ENCODE measurements at regions not wholly inside any gene's neighbourhood (a gene's known extent, or its start where the extent isn't known, plus 50 kb on each side); places are given as distances from the start of the nearest gene placed in this dataset.

GRCh38 chr10:78980815-78981214 is 88.0 kb upstream of the ZMIZ1 start:
- CTCF ChIA-PET: interaction anchor here (1.4 kb wide), 2 partner anchors 16 to 679 kb away, joined by 3 read pairs; no protein-coding TSS in a partner anchor
- 91% methylated on average over 4 of the region's 5 CpGs for WGBS (ENCODE audit: low lambda C conversion rate)

GRCh38 chr10:78981257-78981969 is 87.4 kb upstream of the ZMIZ1 start:
- Histone ChIP-seq H3K4me1 (ENCODE audit: control insufficient read depth in 1 of 2, insufficient read depth in 2 of 2, low read depth in 1 of 2, low read length in 1 of 2) (peaks cover 0 to 42% of the 10 kb centered on the region in 2 experiments; a peak in 1 of 4 replicates), H3K9ac (no peak overlapping the region), H3K36me3 (replicated peaks in 1 of 2; ENCODE audit: control insufficient read depth in 1 of 2, insufficient read depth in 2 of 2, low read length in 1 of 2) (no peaks in the 10 kb centered on the region), H3K4me2 (no peak overlapping the region), H3K4me3 (ENCODE audit: low read depth in 2 of 2, low read length in 1 of 2) (no peak overlapping the region), H4K20me1 (ENCODE audit: insufficient read depth) (no peaks in the 10 kb centered on the region), H3F3A (replicated peaks; ENCODE audit: insufficient read depth) (no peaks in the 10 kb centered on the region), H3K27me3 (ENCODE audit: insufficient read depth) (no peaks in the 10 kb centered on the region), H3K9me2 (no peaks in the 10 kb centered on the region), H3K9me3 (no peaks in the 10 kb centered on the region), H3K79me2 (ENCODE audit: insufficient read depth) (no peaks in the 10 kb centered on the region), H3K27ac (ENCODE audit: low read depth in 2 of 2, low read length in 1 of 2) (no peak overlapping the region; a peak in 1 of 4 replicates), H2AFZ (ENCODE audit: low read depth) (no peak overlapping the region)
- TF ChIP-seq TAF1 (IDR thresholded peaks at IDR 0.05; ENCODE audit: borderline replicate concordance, low read depth, low read length): no peak
- no peak for TF ChIP-seq ELF1 (IDR thresholded peaks at IDR 0.05)
- no peak for TF ChIP-seq SIN3A (IDR thresholded peaks at IDR 0.05; ENCODE audit: borderline replicate concordance, low read depth, low read length)
- no peak for TF ChIP-seq MEF2A (IDR thresholded peaks at IDR 0.05; ENCODE audit: borderline replicate concordance, low read depth)
- TF ChIP-seq FOSL2 (IDR thresholded peaks at IDR 0.05; ENCODE audit: borderline replicate concordance, low read depth): no peak
- no peak for TF ChIP-seq YY1 (IDR thresholded peaks at IDR 0.05; ENCODE audit: low read depth)
- no peak for TF ChIP-seq TCF12 (IDR thresholded peaks at IDR 0.05)
- no peak for TF ChIP-seq EZH2phosphoT487 (IDR thresholded peaks at IDR 0.05; ENCODE audit: borderline replicate concordance, low read depth)
- TF ChIP-seq TEAD4 (IDR thresholded peaks at IDR 0.05; ENCODE audit: borderline replicate concordance, insufficient read depth): no peak
- no peak for TF ChIP-seq RCOR1 (IDR thresholded peaks at IDR 0.05; ENCODE audit: low read length)
- no peak for TF ChIP-seq MAX (IDR thresholded peaks at IDR 0.05; ENCODE audit: low read depth)
- no peak for TF ChIP-seq USF1 (IDR thresholded peaks at IDR 0.05; ENCODE audit: borderline replicate concordance, low read depth)
- TF ChIP-seq SMC3 (IDR thresholded peaks at IDR 0.05; ENCODE audit: low read depth, low read length): no peak
- TF ChIP-seq POLR2AphosphoS5 (IDR thresholded peaks at IDR 0.05; ENCODE audit: low read depth, low read length): no peak
- TF ChIP-seq GATA2 (CRISPR knock-in tag; IDR thresholded peaks at IDR 0.05): no peak
- 36% methylated on average over 4 of the region's 6 CpGs for WGBS (ENCODE audit: low lambda C conversion rate)
- DNase-seq: no peak
- CTCF ChIA-PET: interaction anchor here (0.9 to 1.4 kb wide), 4 partner anchors 16 to 679 kb away, joined by 3 read pairs; no protein-coding TSS in a partner anchor
- POLR2A ChIA-PET: no interaction called here

More at GRCh38 chr10:78980815-78981214, 88.0 kb upstream of the ZMIZ1 start:
- Histone ChIP-seq H3K36me3 (replicated peaks in 1 of 2; ENCODE audit: control insufficient read depth in 1 of 2, insufficient read depth in 2 of 2, low read length in 1 of 2) (no peaks in the 10 kb centered on the region), H3K9me3 (no peaks in the 10 kb centered on the region), H3K27me3 (ENCODE audit: insufficient read depth) (no peaks in the 10 kb centered on the region), H3K79me2 (ENCODE audit: insufficient read depth) (no peaks in the 10 kb centered on the region), H3K4me3 (ENCODE audit: low read depth in 2 of 2, low read length in 1 of 2) (no peak overlapping the region), H3K9me2 (no peaks in the 10 kb centered on the region), H4K20me1 (ENCODE audit: insufficient read depth) (no peaks in the 10 kb centered on the region), H3K9ac (no peak overlapping the region), H3K4me1 (ENCODE audit: control insufficient read depth in 1 of 2, insufficient read depth in 2 of 2, low read depth in 1 of 2, low read length in 1 of 2) (peaks cover 0 to 42% of the 10 kb centered on the region in 2 experiments; a peak in 1 of 4 replicates), H3K27ac (ENCODE audit: low read depth in 2 of 2, low read length in 1 of 2) (peak overlapping the region in 1 of 2 experiments; percentile 56; a peak in 1 of 4 replicates), H2AFZ (ENCODE audit: low read depth) (no peak overlapping the region), H3K4me2 (no peak overlapping the region), H3F3A (replicated peaks; ENCODE audit: insufficient read depth) (no peaks in the 10 kb centered on the region)
- TF ChIP-seq PBX3 (IDR thresholded peaks at IDR 0.05): no peak
- POLR2A ChIA-PET: no interaction called here
- no peak for DNase-seq
